SK-N-SH (cell line): ENCODE measurements at regions not wholly inside any gene's neighbourhood (a gene's known extent, or its start where the extent isn't known, plus 50 kb on each side); places are given as distances from the start of the nearest gene placed in this dataset.

Experiments
- CTCF ChIA-PET: fragments of 300-600, 350-600 bp; formaldehyde crosslinking; extraction: SDS; loops from one replicate; lab custom pipeline; 2021; lab: Yijun Ruan, JAX
- POLR2A ChIA-PET: fragments of 350-600 bp; sonication (Branson Sonifier 250); formaldehyde crosslinking; extraction: SDS; loops from one replicate; lab custom pipeline; 2020; ENCODE audit warnings: antibody characterized with exemption, inconsistent platforms; lab: Yijun Ruan, JAX
- DNase-seq: peaks from one replicate; pipeline ENCODE4 v3.0.0; 2012
- H2AFZ ChIP-seq: fragments of 200-600 bp; sonication (generic); 2 replicates; pipeline ENCODE4 v1.8.1; 2016; ENCODE audit warnings: antibody characterized with exemption, mild to moderate bottlenecking, low read depth
- H3F3A ChIP-seq: fragments of 200-600 bp; sonication (generic); replicated peaks from 2 replicates; pipeline ENCODE3; 2016; ENCODE audit warnings: antibody characterized with exemption, mild to moderate bottlenecking; ENCODE audit not compliant: insufficient read depth
- H3K27ac ChIP-seq, 2 experiments: fragments of 200-500 bp in 1 of 2; fragments of 200-600 bp in 1 of 2; sonication (Bioruptor generic) in 1 of 2; sonication (generic), shearing (Covaris generic) in 1 of 2; 2 replicates each; pipeline versions ENCODE4 v1.5.1 to v1.6.1; 2014 to 2016; ENCODE audit warnings: low read depth in 2 of 2, inconsistent platforms in 1 of 2, low read length in 1 of 2, mild to moderate bottlenecking in 1 of 2, mixed read lengths in 1 of 2
- H3K27me3 ChIP-seq: fragments of 200-600 bp; sonication (generic), shearing (Covaris generic); 2 replicates; pipeline ENCODE4 v1.6.1; 2016; ENCODE audit warnings: mixed run types; ENCODE audit not compliant: insufficient read depth
- H3K36me3 ChIP-seq, 2 experiments: fragments of 200-500 bp in 1 of 2; fragments of 200-600 bp in 1 of 2; sonication (Bioruptor generic) in 1 of 2; sonication (generic) in 1 of 2; replicated peaks in 1 of 2; 2 replicates each; pipeline versions ENCODE3 to v1.5.1; 2014 to 2016; ENCODE audit warnings: low read length in 1 of 2, mild to moderate bottlenecking in 1 of 2; ENCODE audit not compliant: insufficient read depth in 2 of 2, control insufficient read depth in 1 of 2
- H3K4me1 ChIP-seq, 2 experiments: fragments of 200-500 bp in 1 of 2; fragments of 200-600 bp in 1 of 2; sonication (Bioruptor generic) in 1 of 2; sonication (generic), shearing (Covaris generic) in 1 of 2; 2 replicates each; pipeline versions ENCODE4 v1.5.1 to v1.6.1; 2014 to 2016; ENCODE audit warnings: low read depth in 1 of 2, low read length in 1 of 2, mixed run types in 1 of 2; ENCODE audit not compliant: insufficient read depth in 2 of 2, control insufficient read depth in 1 of 2
- H3K4me2 ChIP-seq: fragments of 200-600 bp; sonication (generic), shearing (Covaris generic); 2 replicates; pipeline ENCODE4 v1.6.1; 2017; ENCODE audit warnings: mixed run types
- H3K4me3 ChIP-seq, 2 experiments: fragments of 200-500 bp in 1 of 2; fragments of 200-600 bp in 1 of 2; sonication (Bioruptor generic) in 1 of 2; sonication (generic), shearing (Covaris generic) in 1 of 2; 2 replicates each; pipeline versions ENCODE4 v1.5.1 to v1.8.1; 2014 to 2016; ENCODE audit warnings: low read depth in 2 of 2, inconsistent platforms in 1 of 2, low read length in 1 of 2, mild to moderate bottlenecking in 1 of 2, mixed read lengths in 1 of 2, moderate library complexity in 1 of 2
- H3K79me2 ChIP-seq: fragments of 200-600 bp; sonication (generic); 2 replicates; pipeline ENCODE4 v1.8.1; 2017; ENCODE audit warnings: mild to moderate bottlenecking; ENCODE audit not compliant: insufficient read depth
- H3K9ac ChIP-seq: fragments of 200-600 bp; sonication (generic); 2 replicates; pipeline ENCODE4 v1.6.1; 2017; ENCODE audit warnings: mixed run types
- H3K9me2 ChIP-seq: fragments of 200-600 bp; sonication (generic); 2 replicates; pipeline ENCODE4 v1.6.1; 2017; ENCODE audit warnings: mixed run types
- H3K9me3 ChIP-seq: fragments of 200-600 bp; sonication (generic); 2 replicates; pipeline ENCODE4 v1.6.1; 2017; ENCODE audit warnings: mixed run types, mild to moderate bottlenecking, moderate library complexity
- H4K20me1 ChIP-seq: fragments of 200-600 bp; sonication (generic); 2 replicates; pipeline ENCODE4 v1.6.1; 2017; ENCODE audit warnings: mild to moderate bottlenecking, mixed run types; ENCODE audit not compliant: insufficient read depth
- CTCF ChIP-seq: fragments of 200-600 bp; sonication (generic); IDR thresholded peaks from 2 replicates; pipeline ENCODE4 v1.6.1; 2017; ENCODE audit warnings: antibody characterized with exemption, mild to moderate bottlenecking, moderate library complexity
- EZH2phosphoT487 ChIP-seq: fragments of 200-600 bp; sonication (generic); IDR thresholded peaks from 2 replicates; pipeline ENCODE4 v1.6.1; 2017; ENCODE audit warnings: low read depth, mixed run types, mild to moderate bottlenecking, antibody characterized with exemption, moderate library complexity, borderline replicate concordance
- FOXJ3 ChIP-seq: sonication (generic); formaldehyde crosslinking; IDR thresholded peaks from 2 replicates; pipeline ENCODE4 v1.5.1; 2020; ENCODE audit warnings: mild to moderate bottlenecking, missing genetic modification reagents
- GATA2 ChIP-seq: sonication (generic); formaldehyde crosslinking; IDR thresholded peaks from 2 replicates; pipeline ENCODE4 v1.5.0; 2020; ENCODE audit warnings: mild to moderate bottlenecking, missing genetic modification reagents
- NFIC ChIP-seq: IDR thresholded peaks from 2 replicates; pipeline ENCODE4 v1.4.0; 2012; ENCODE audit warnings: borderline replicate concordance
- NRF1 ChIP-seq: IDR thresholded peaks from 2 replicates; pipeline ENCODE4 v1.6.1; 2012; ENCODE audit warnings: low read depth, mild to moderate bottlenecking, low read length
- RFX5 ChIP-seq: IDR thresholded peaks from 2 replicates; pipeline ENCODE4 v1.6.1; 2012; ENCODE audit warnings: mild to moderate bottlenecking, improper control_type of control experiment, low read length
- SIN3A ChIP-seq: IDR thresholded peaks from 2 replicates; pipeline ENCODE4 v1.6.1; 2012; ENCODE audit warnings: low read depth, mild to moderate bottlenecking, low read length, moderate library complexity, borderline replicate concordance
- TCF12 ChIP-seq: IDR thresholded peaks from 2 replicates; pipeline ENCODE4 v1.4.0; 2012
- TEAD4 ChIP-seq: IDR thresholded peaks from 2 replicates; pipeline ENCODE4 v1.4.0; 2012; ENCODE audit warnings: mild to moderate bottlenecking, borderline replicate concordance; ENCODE audit not compliant: insufficient read depth
- ZBTB33 ChIP-seq: IDR thresholded peaks from 2 replicates; pipeline ENCODE4 v1.4.0; 2012; ENCODE audit warnings: low read depth, borderline replicate concordance
- WGBS: methylation state at CpG from one replicate; pipeline ENCODE4 v1.1.6; 2017; ENCODE audit warnings: low lambda C conversion rate; 5-methylcytosine and 5-hydroxymethylcytosine counted together

- DNase-seq = no peak
- Histone ChIP-seq H3K27ac (no peak overlapping the region), H3K9ac (no peak overlapping the region), H3K36me3 (no peaks in the 10 kb centered on the region), H3F3A (no peaks in the 10 kb centered on the region), H3K9me2 (no peaks in the 10 kb centered on the region), H3K4me1 (peaks cover 4 to 6% of the 10 kb centered on the region in 2 experiments; a peak in 3 of 4 replicates), H3K79me2 (peaks cover 52% of the 10 kb centered on the region), H4K20me1 (no peaks in the 10 kb centered on the region), H3K9me3 (no peaks in the 10 kb centered on the region), H3K4me2 (no peak overlapping the region), H2AFZ (no peak overlapping the region), H3K27me3 (no peaks in the 10 kb centered on the region), H3K4me3 (no peak overlapping the region)
- 90% methylated on average over 7 of the region's 7 CpGs for WGBS
- ChIA-PET CTCF (interaction anchor here (0.7 to 5.7 kb wide), 4 partner anchors 12 to 94 kb away, joined by 3 to 22 read pairs (median 3); no protein-coding TSS in a partner anchor), POLR2A (no interaction called here)
- no peak for TF ChIP-seq TCF12
- no peak for TF ChIP-seq NRF1
- TF ChIP-seq ZBTB33 = no peak
- no peak for TF ChIP-seq NFIC
- no peak for TF ChIP-seq GATA2 (CRISPR knock-in tag)
- TF ChIP-seq CTCF = no peak
- TF ChIP-seq RFX5 = no peak
- no peak for TF ChIP-seq TEAD4
- TF ChIP-seq FOXJ3 (CRISPR knock-in tag) = no peak
Measured at GRCh38 chr17:72520665-72521303, 400.0 kb downstream of the SOX9 start.

GRCh38 chr17:72523491-72523890 lies 402.7 kb downstream of the SOX9 start:
- no peak overlapping the region for H3K9ac ChIP-seq
- H3K9me2 ChIP-seq = no peaks in the 10 kb centered on the region
- DNase-seq = no peak
- ChIA-PET CTCF (interaction anchor here (0.6 to 5.7 kb wide), 5 partner anchors 17 to 1971 kb away, joined by 3 to 22 read pairs (median 6); no protein-coding TSS in a partner anchor), POLR2A (no interaction called here)
- no peak overlapping the region for H3K27ac ChIP-seq
- H3F3A ChIP-seq = no peaks in the 10 kb centered on the region
- no peaks in the 10 kb centered on the region for H3K36me3 ChIP-seq
- H3K79me2 ChIP-seq = peaks cover 36% of the 10 kb centered on the region
- H4K20me1 ChIP-seq = no peaks in the 10 kb centered on the region
- H2AFZ ChIP-seq = no peak overlapping the region
- TF ChIP-seq EZH2phosphoT487 (no peak), SIN3A (no peak)
- no peak overlapping the region for H3K4me2 ChIP-seq
- 83% methylated on average over 5 of the region's 5 CpGs for WGBS
- no peaks in the 10 kb centered on the region for H3K9me3 ChIP-seq
- H3K27me3 ChIP-seq = no peaks in the 10 kb centered on the region
- H3K4me1 ChIP-seq = no peaks in the 10 kb centered on the region
- H3K4me3 ChIP-seq = no peak overlapping the region
